OCI-LY7 (cell line): ENCODE measurements at regions not wholly inside any gene's neighbourhood (a gene's known extent, or its start where the extent isn't known, plus 50 kb on each side); places are given as distances from the start of the nearest gene placed in this dataset.

Experiments
- EZH2phosphoT487 ChIP-seq: fragments of 200-600 bp; sonication (generic); IDR thresholded peaks from 2 replicates; pipeline ENCODE4 v1.6.1; 2018; ENCODE audit warnings: low read depth, borderline replicate concordance, mild to moderate bottlenecking, mixed run types, antibody characterized with exemption, low read length, moderate library complexity, mixed read lengths
- TF ChIP-seq, protein P1 (sequence below): fragments of 200-600 bp; sonication (generic); conservative IDR thresholded peaks from 2 replicates; pipeline ENCODE4 v1.5.1; 2014; ENCODE audit warnings: mild to moderate bottlenecking, antibody characterized with exemption, low read length, moderate library complexity, mixed read lengths

DNA sequence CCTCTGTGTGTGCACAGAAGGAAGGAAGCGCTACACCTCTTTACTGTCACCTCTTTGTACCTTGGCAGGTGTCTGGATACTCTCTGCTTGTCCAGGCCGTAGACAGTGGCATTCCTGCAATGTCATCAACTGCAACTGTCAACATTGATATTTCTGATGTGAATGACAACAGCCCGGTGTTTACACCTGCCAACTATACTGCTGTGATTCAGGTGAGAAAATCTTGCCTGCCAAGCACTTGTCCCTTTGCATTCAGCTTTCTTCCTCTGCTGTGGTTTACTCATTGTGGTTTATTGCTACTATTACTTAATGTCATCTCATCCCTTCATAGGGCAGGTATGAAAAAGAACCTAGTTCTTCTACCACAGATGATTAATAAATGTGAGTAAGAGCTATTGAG is 131.9 kb upstream of the MTNR1B start:
- TF ChIP-seq, protein P1, sequence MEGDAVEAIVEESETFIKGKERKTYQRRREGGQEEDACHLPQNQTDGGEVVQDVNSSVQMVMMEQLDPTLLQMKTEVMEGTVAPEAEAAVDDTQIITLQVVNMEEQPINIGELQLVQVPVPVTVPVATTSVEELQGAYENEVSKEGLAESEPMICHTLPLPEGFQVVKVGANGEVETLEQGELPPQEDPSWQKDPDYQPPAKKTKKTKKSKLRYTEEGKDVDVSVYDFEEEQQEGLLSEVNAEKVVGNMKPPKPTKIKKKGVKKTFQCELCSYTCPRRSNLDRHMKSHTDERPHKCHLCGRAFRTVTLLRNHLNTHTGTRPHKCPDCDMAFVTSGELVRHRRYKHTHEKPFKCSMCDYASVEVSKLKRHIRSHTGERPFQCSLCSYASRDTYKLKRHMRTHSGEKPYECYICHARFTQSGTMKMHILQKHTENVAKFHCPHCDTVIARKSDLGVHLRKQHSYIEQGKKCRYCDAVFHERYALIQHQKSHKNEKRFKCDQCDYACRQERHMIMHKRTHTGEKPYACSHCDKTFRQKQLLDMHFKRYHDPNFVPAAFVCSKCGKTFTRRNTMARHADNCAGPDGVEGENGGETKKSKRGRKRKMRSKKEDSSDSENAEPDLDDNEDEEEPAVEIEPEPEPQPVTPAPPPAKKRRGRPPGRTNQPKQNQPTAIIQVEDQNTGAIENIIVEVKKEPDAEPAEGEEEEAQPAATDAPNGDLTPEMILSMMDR = no peak
- TF ChIP-seq EZH2phosphoT487 = no peak
